Ishikawa (cell line): ENCODE measurements at regions not wholly inside any gene's neighbourhood (a gene's known extent, or its start where the extent isn't known, plus 50 kb on each side); places are given as distances from the start of the nearest gene placed in this dataset.

Experiments used
- EGR1 ChIP-seq: IDR thresholded peaks from 2 replicates; pipeline ENCODE4 v1.6.1; 2012
- YY1 ChIP-seq: IDR thresholded peaks from 2 replicates; pipeline ENCODE4 v1.6.1; 2012; ENCODE audit warnings: low read depth
- TF ChIP-seq, protein P1 (sequence below): IDR thresholded peaks from 2 replicates; pipeline ENCODE4 v1.6.1; 2012; ENCODE audit warnings: low read depth, mild to moderate bottlenecking

DNA sequence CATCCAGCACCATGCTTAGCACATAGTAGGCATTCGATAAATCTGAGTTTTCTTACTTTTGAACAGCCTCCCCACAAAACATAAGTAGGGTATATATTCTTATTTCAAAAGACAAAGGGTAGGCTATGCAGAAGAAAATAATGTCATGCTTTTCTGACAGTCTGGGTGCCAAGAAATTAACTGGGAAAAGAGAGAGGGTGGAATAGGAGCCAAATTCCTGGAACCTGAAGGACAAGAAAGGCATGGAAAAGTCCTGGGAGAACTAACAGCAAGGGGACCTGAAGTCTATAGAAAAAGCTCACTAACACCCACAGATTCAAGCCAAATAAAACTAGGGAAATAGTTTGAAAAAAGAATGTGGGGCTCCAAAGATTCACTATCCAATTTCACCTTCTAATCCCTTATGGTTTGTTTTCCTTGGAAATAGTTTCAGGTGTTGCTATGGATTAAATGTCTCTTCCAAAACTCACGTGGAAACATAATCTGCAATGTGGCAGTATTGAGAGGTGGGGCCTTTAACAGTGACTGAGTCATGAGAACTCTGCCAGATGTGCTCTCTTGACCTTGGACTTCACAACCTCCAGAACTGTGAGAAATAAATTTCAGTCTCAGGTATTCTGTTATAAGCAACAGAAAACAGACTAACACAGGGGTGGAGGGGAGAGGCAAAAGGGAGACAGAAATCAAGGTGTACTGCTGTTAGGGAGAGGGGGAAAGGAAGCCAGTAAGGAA lies 173.3 kb upstream of the ARHGEF9 start:
- TF ChIP-seq, protein P1, sequence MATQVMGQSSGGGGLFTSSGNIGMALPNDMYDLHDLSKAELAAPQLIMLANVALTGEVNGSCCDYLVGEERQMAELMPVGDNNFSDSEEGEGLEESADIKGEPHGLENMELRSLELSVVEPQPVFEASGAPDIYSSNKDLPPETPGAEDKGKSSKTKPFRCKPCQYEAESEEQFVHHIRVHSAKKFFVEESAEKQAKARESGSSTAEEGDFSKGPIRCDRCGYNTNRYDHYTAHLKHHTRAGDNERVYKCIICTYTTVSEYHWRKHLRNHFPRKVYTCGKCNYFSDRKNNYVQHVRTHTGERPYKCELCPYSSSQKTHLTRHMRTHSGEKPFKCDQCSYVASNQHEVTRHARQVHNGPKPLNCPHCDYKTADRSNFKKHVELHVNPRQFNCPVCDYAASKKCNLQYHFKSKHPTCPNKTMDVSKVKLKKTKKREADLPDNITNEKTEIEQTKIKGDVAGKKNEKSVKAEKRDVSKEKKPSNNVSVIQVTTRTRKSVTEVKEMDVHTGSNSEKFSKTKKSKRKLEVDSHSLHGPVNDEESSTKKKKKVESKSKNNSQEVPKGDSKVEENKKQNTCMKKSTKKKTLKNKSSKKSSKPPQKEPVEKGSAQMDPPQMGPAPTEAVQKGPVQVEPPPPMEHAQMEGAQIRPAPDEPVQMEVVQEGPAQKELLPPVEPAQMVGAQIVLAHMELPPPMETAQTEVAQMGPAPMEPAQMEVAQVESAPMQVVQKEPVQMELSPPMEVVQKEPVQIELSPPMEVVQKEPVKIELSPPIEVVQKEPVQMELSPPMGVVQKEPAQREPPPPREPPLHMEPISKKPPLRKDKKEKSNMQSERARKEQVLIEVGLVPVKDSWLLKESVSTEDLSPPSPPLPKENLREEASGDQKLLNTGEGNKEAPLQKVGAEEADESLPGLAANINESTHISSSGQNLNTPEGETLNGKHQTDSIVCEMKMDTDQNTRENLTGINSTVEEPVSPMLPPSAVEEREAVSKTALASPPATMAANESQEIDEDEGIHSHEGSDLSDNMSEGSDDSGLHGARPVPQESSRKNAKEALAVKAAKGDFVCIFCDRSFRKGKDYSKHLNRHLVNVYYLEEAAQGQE, result no peak
- no peak for TF ChIP-seq YY1
- no peak for TF ChIP-seq EGR1
